Adrenal gland (tissue), 9 donors: ENCODE measurements at regions not wholly inside any gene's neighbourhood (a gene's known extent, or its start where the extent isn't known, plus 50 kb on each side); places are given as distances from the start of the nearest gene placed in this dataset.

Experiments
- DNase-seq, 7 donors: peaks; one replicate each; pipeline ENCODE4 v3.0.0-alpha.2; 2019 to 2020
- H3K27ac ChIP-seq, 5 donors: fragments of 200-600 bp; sonication (generic) in 4 of 5; 1 replicate in 3 of 5; 2 replicates in 2 of 5; pipeline versions ENCODE4 v1.5.1 to v1.8.0; 2016 to 2020; ENCODE audit warnings: mild to moderate bottlenecking in 1 of 5
- H3K27me3 ChIP-seq: fragments of 200-600 bp; 2 replicates; pipeline ENCODE4 v1.8.0; 2021
- H3K36me3 ChIP-seq, 2 donors: fragments of 200-600 bp; replicated peaks in 1 of 2; 1 replicate in 1 of 2; 2 replicates in 1 of 2; pipeline versions ENCODE4 v1.5.1 to v1.8.0; 2018 to 2022
- H3K4me1 ChIP-seq, 2 donors: fragments of 200-600 bp; replicated peaks in 1 of 2; 1 replicate in 1 of 2; 2 replicates in 1 of 2; pipeline versions ENCODE4 v1.5.1 to v1.8.0; 2018 to 2021
- H3K4me3 ChIP-seq, 4 donors: fragments of 200-600 bp; sonication (generic) in 3 of 4; one replicate each; pipeline ENCODE4 v1.5.1; 2016 to 2018
- H3K9me3 ChIP-seq, 3 donors: fragments of 200-600 bp; sonication (generic) in 1 of 3; replicated peaks in 1 of 3; 1 replicate in 2 of 3; 2 replicates in 1 of 3; pipeline versions ENCODE4 v1.5.1 to v1.8.0; 2016 to 2021
- CTCF ChIP-seq, 6 experiments: fragments of 450-650 bp in 4 of 6; fragments of 200-600 bp in 2 of 6; sonication (generic) in 1 of 6; IDR thresholded peaks; 1 replicate in 5 of 6; 2 replicates in 1 of 6; pipeline versions ENCODE4 v1.5.1 to v1.8.0; 2016 to 2021; ENCODE audit warnings: antibody characterized with exemption in 6 of 6, mild to moderate bottlenecking in 2 of 6, moderate library complexity in 1 of 6
- POLR2A ChIP-seq, 2 donors: fragments of 450-650 bp; IDR thresholded peaks; one replicate each; pipeline ENCODE4 v1.6.1; 2017; ENCODE audit warnings: antibody characterized with exemption in 2 of 2, mild to moderate bottlenecking in 2 of 2, moderate library complexity in 1 of 2
- WGBS, 4 donors: extraction: QIAGEN DNeasy Blood & Tissue Kit in 2 of 4; methylation state at CpG; one replicate each; pipeline versions ENCODE4 v1.1.5 to v1.1.7; 2013 to 2017; 5-methylcytosine and 5-hydroxymethylcytosine counted together
- intact Hi-C, 2 donors: fragments of 100-400 bp; cut with DNase I; formaldehyde crosslinking; loops; one replicate each; pipeline versions ENCODE4 v1.14.1 to v1.15.0; 2022 to 2023
- donor health status: healthy with polysubstance abuse.
- donor health status: Bipolar disorder and iron deficiency.
- donor health status: DM: yes; HTN: yes; CAD: no.
- donor health status: DM: no; HTN: no; CAD: no.
- donor health status: DM: no; HTN: no; CAD: no.

GRCh38 chrX:129239371-129239770, 283.9 kb downstream of the SMARCA1 start:
- no peaks in the 10 kb centered on the region for H3K4me1 ChIP-seq
- H3K27me3 ChIP-seq, result no peaks in the 10 kb centered on the region
- 51 to 89% (median 76%) methylated on average over 2 of the region's 2 CpGs for WGBS, 4 donors
- H3K4me3 ChIP-seq, result no peak overlapping the region
- TF ChIP-seq POLR2A (IDR thresholded peaks at IDR 0.05), result no peak
- no peak for TF ChIP-seq CTCF (IDR thresholded peaks at IDR 0.05)
- DNase-seq, result no peak
- H3K9me3 ChIP-seq, result no peaks in the 10 kb centered on the region
- no peaks in the 10 kb centered on the region for H3K36me3 ChIP-seq
- H3K27ac ChIP-seq, result no peak overlapping the region
- intact Hi-C loops, result no loop called here

GRCh38 chrX:129238011-129238410, 285.3 kb downstream of the SMARCA1 start:
- H3K9me3 ChIP-seq, result no peaks in the 10 kb centered on the region
- no peaks in the 10 kb centered on the region for H3K4me1 ChIP-seq
- intact Hi-C loops, result no loop called here
- TF ChIP-seq POLR2A (IDR thresholded peaks at IDR 0.05) (no peak), CTCF (IDR thresholded peaks at IDR 0.05) (no peak)
- H3K4me3 ChIP-seq, result no peak overlapping the region
- no peaks in the 10 kb centered on the region for H3K27me3 ChIP-seq
- no peaks in the 10 kb centered on the region for H3K36me3 ChIP-seq
- no peak for DNase-seq
- no peak overlapping the region for H3K27ac ChIP-seq
- 70 to 75% (median 72%) methylated on average over 3 of the region's 3 CpGs for WGBS, 4 donors

- no peaks in the 10 kb centered on the region for H3K27me3 ChIP-seq
- no peak for DNase-seq
- intact Hi-C loops, result no loop called here
- no peak overlapping the region for H3K4me3 ChIP-seq
- TF ChIP-seq POLR2A (IDR thresholded peaks at IDR 0.05) (no peak), CTCF (IDR thresholded peaks at IDR 0.05) (no peak)
- H3K36me3 ChIP-seq, result no peaks in the 10 kb centered on the region
- H3K4me1 ChIP-seq, result no peaks in the 10 kb centered on the region
- no peak overlapping the region for H3K27ac ChIP-seq
- 62 to 84% (median 76%) methylated on average over 1 of the region's 1 CpG for WGBS, 4 donors
- no peaks in the 10 kb centered on the region for H3K9me3 ChIP-seq
Observed at GRCh38 chrX:129235903-129236302, 287.4 kb downstream of the SMARCA1 start.

GRCh38 chrX:129233786-129234185, 289.5 kb downstream of the SMARCA1 start:
- 55 to 82% (median 72%) methylated on average over 1 of the region's 1 CpG for WGBS, 4 donors
- H3K4me3 ChIP-seq, result no peak overlapping the region
- no peak for DNase-seq
- no peaks in the 10 kb centered on the region for H3K36me3 ChIP-seq
- no peaks in the 10 kb centered on the region for H3K4me1 ChIP-seq
- H3K27me3 ChIP-seq, result no peaks in the 10 kb centered on the region
- H3K9me3 ChIP-seq, result no peaks in the 10 kb centered on the region
- intact Hi-C loops, result no loop called here
- TF ChIP-seq POLR2A (IDR thresholded peaks at IDR 0.05), result no peak
- TF ChIP-seq CTCF (IDR thresholded peaks at IDR 0.05), result no peak
- H3K27ac ChIP-seq, result no peak overlapping the region
